DMS153 (cell line): ENCODE measurements at regions not wholly inside any gene's neighbourhood (a gene's known extent, or its start where the extent isn't known, plus 50 kb on each side); places are given as distances from the start of the nearest gene placed in this dataset.

Source experiments
- DNase-seq: peaks from one replicate; lab custom pipeline; 2025; lab: John Stamatoyannopoulos, UW

- no peak for DNase-seq
These were observed 134.3 kb upstream of the DSEL start for GRCh38 chr18:67650686-67651385.

- no peak for DNase-seq
These were observed 130.4 kb upstream of the DSEL start for GRCh38 chr18:67646890-67647289.

DNA sequence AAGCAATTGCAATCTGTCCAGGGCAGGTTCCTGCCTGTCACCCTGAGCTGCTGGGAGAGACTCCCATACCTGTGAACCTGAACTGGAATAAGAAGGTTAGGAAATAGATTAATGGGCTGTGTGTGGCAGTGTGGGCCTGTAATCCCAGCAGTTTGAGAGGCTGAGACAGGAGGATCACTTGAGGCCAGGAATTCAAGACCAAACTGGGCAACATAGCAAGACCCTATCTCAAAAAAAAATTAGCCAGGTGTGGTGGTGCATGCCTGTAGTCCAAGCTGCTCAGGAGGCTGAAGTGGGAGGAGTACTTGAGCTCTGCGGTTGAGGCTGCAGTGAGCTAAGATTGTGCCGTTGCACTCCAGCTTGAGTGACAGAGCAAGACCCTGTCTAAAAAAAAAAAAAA is 127.7 kb upstream of the DSEL start:
- DNase-seq: no peak

DNA sequence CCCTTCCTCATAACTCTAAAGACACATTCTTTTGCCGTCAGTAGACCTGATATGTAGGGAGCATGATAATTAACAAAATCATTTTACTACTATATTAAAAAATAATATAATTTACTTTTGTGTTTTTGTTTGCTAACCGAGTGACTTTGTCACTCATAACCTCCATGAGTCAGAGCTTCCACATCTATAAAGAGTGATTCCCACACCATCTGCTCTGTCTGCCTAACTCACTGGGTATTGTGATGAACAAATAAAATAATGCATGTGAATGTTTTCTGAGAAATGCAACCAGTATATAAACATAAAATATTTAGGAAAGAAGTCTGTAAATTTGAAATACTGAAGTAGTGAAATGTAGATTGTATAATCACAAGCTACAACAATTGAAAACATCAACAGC is 123.4 kb upstream of the DSEL start:
- DNase-seq: no peak

- DNase-seq: no peak
These were observed 120.3 kb upstream of the DSEL start for GRCh38 chr18:67636597-67637385.

DNA sequence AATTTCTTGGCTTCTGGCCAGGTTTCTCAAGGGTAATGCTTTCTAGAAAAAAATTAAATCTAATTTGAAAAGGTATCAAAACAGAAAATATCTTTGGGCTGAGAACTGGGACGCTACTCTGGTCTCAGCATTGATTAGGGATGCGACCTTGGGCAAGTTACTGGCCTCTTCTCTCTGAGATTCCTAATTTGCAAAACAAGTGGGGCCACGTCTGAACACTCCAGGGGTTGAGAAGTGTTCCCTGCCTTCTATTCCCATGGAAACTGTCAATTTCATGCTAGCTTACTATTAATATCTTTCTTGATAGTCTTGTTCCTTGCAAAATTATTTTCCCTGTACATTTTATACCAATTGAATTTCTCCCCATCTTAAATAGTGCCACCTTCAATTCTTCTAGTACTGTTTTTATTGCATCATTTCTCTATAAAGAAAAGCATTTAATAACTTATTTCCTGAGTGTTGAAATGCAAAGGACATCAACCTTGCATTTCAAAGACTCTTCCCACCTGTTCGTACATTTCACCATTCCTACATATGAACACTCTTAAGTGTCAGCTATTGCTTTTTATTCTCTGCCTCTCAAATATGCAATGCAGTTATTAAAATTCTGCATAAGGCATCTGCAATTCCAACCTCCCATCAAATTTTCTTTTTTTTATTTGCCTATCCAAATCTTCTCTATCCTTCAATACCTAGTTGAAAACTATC is 118.3 kb upstream of the DSEL start:
- no peak for DNase-seq

GRCh38 chr18:67633939-67634338 is 117.4 kb upstream of the DSEL start:
- no peak for DNase-seq

GRCh38 chr18:67621906-67622305 is 105.4 kb upstream of the DSEL start:
- no peak for DNase-seq

DNA sequence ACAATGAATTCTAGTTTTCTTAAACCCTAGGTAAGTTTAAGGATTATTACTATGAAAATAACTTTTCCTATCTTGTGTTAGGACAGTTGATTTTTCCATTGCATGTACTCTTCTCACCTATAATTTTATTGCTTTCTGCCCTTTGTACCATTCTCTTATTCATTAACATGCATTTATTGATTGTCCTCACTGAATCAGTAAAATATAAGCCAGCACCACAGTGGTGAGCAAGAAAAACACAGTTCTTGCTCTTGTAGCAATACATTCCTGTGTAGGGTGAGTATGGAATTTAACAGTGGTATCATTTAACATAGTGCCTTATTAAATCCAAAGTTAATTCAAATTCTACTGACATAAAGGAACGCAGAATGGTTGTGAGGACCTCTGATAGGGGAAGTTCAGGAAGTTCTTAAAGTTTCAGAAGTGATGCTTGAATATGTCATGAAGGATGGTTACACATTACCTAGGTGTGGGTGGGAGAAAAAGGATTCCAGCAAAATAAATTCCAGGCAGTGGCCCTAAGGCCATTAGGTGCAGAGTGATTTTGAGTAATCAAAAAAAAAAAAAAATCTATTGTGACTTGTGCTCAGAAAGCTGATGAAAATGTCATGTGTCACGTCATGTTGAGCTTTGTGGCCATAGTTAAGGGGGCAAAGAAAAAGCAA is 104.7 kb upstream of the DSEL start:
- DNase-seq: no peak

- no peak for DNase-seq
These were observed 101.5 kb upstream of the DSEL start for GRCh38 chr18:67618061-67618460.

DNA sequence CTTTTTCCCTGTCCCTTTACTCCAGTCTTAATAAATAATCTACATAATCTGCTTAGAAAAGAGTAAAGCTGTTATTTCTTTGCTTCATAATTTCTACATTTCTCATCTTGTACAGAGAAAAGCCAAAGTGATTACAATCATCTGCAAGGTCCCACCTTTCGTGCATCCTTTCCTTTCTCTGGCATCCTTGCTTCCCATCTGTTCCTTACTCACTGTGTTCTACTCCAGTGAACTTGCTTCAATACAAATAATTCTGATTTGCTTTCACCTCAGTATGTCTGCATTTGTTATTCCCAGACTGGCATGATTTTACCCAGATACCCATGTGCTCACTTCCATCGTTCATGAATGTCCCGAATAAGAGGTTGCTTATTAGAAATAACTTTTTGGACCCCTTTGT is 99.4 kb upstream of the DSEL start:
- DNase-seq: no peak

- DNase-seq: no peak
These were observed 97.2 kb upstream of the DSEL start for GRCh38 chr18:67613731-67614130.

GRCh38 chr18:67612281-67612680 is 95.8 kb upstream of the DSEL start:
- no peak for DNase-seq

GRCh38 chr18:67608615-67609273 is 92.2 kb upstream of the DSEL start:
- no peak for DNase-seq

GRCh38 chr18:67608191-67608590 is 91.7 kb upstream of the DSEL start:
- no peak for DNase-seq

- DNase-seq: no peak
These were observed 84.0 kb upstream of the DSEL start for GRCh38 chr18:67600181-67601180.

DNA sequence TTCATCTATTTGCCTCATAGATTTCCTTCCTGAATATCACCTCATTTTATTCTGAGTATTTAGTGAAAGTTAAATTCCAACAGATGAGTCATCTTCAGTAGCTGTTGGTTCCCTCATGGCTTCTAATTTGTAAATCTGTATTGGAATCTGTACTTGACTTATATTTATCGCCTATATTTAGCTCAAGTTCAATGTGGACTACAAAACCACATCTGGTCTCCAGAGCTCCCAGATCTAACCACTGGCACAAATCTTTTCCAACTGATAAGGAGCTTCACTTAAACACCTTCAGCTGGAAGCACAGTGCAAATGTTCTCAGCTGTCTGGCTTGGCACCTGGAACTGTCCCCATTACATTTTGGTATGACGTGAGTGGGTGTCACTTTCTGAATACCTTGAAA is 82.8 kb upstream of the DSEL start:
- no peak for DNase-seq

DNA sequence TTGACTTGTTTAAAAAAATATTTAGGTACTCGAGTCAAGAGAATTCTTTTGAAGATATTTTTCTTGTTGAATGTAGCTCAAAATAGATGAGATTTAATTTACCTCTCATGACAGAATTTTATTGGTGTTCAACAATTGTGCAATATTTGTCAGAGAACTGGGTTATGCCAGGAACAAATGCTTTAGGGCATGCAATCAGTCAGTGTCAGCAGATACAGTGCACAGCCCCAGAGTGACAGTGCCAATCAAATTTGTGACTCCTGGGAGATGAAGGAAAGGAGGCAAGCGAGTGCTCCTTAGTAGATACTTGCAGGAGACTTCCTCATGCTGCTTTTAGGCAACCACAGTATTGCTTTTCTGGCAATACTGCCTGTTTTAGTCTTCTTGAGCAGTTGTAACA is 81.2 kb upstream of the DSEL start:
- no peak for DNase-seq

DNA sequence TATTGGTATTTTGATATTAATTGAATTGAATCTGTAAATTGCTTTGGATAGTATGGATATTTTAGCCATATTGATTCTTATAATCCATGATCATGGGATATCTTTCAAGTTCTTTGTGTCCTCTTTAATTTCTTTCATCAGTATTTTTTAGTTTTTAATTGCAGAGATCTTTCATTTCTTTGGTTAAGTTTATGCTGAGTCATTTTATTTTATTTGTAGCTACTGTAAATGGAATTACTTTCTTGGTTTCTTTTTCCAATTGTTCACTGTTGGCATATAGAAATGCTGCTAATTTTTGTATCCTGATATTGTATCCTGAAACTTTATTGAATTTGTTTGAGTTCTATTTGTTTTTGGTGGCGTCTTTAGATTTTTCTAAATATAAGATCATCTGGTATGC is 79.5 kb upstream of the DSEL start:
- DNase-seq: no peak

- DNase-seq: no peak
These were observed 74.1 kb upstream of the DSEL start for GRCh38 chr18:67590571-67591141.
